NCI-H226 (cell line): ENCODE measurements at regions not wholly inside any gene's neighbourhood (a gene's known extent, or its start where the extent isn't known, plus 50 kb on each side); places are given as distances from the start of the nearest gene placed in this dataset.

Source experiments
- DNase-seq: peaks from one replicate; pipeline ENCODE4 v3.0.0-alpha.2; 2015

DNA sequence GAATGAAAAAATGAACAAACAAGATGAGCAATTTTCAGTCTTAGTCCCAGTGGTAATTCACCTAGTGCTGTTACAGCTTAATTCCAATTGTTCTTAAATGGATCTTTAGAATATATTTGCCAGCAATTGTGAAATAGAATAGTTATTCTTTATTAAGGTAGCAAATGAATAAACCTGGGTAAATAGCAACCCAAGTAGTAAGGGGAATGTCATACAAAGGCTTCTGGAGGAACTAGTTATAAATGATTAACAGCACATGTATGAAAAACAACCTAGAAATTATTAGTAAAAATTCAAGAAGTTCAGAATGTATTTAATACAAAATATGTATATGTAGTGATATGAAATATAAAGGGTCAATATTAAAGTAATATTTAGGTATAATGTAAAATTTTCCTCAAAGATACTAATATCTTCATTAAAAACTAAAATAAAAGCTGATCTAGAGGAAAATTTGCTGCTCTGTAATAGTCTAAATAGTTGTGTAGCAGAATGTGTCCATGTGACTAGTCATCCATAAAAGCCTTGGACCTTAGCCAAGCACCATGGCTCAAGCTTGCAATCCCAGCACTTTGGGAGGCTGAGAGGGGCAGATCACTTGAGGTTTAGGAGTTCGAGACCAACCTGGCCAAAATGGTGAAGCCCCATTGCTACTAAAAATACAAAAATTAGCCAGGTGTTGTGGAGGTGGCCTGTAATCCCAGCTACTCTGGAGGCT lies 535.9 kb upstream of the ATXN8OS start:
- DNase-seq, result no peak

DNA sequence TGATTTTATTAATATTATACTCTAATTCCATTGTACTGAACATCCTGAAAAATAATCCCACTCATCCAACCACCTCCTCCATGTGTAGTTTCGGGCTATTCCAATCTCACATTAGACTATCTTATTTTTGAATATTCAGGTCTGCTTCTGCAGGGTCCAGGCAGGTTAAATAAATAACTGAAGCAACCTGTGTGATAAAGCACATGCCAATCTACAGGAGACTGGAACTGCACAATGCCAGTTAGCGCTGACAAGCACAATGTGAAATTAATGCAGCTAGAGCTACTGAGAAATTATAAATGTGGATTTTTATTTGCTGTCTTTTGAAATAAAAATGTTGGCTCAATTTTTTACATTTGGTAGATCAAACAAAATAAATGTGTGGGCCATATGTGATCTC lies 540.1 kb upstream of the ATXN8OS start:
- DNase-seq, result no peak

DNA sequence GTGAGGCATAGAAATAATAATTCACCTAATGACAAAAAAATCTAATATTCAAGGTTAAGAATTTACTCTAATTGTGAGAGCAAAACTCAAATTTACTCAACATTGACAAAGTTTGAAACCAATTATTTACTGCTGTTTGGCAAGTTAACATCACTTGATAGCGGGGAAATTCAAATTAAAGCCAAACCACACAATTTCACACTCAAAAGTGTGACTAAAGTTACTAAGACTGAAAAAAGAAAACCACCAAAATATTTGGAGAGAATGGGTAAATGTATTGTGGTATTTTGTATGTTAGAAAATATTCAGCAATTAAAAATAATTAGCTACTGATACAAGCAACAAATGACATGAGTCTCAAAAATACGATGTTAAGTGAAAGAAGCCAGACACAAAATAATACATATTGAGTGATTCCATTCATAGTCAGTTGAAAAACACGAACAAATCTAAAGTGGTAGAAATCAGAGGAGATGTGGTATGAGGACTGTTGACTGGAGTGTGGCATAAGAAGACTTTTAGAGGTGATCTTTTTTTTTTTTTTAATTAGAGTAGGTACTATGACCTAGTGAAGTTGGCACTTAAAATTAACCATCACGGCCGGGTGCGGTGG lies 541.4 kb upstream of the ATXN8OS start:
- DNase-seq, result no peak

DNA sequence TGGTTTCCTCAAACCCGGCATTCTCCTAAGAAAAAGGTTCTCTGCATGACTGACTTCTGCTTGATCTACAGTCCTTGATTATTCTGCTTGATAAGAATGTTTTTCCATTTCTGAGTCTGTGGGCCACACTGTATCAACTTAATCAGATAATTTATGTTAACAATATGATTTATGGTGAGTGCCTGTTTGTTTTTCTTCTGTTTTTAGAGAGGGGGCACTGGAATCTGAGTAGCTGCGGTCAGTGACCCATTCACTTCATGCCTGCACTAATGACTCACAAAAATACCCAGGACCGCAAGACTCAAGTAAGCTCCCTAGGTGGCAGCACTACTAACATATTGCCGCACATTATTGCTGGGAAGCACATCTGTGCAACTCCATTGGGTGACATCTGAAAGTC lies 542.3 kb upstream of the ATXN8OS start:
- no peak for DNase-seq

DNA sequence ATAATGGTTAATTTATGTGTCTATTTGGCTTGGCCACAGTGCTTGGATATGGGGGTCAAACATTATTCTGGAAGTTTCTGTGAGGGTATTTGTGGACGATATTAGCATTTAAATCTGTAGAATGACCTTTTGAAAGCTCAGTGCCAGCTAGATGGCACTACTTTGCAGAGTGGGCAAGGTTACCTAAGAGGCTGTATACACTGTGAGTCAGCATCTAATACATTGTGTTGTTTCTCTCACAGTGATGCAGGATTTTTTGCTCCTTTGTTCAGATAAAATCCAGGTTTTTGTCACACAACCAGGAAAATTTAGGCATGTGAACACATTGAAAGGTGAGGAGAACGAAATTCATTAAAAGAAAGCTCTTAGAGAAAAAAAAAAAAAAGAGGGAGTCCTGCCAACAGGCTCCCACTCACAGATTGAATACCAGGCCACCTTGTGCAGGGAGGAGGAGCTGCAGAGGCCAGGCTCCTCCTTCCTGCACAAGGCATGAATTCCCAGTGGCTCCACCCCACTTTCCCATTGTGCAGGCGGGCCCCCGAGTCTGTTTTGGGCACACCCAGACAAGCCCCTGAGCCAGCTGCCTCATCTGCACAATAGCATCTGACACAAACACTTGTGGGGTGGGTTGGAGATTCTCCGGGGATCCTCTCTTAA lies 551.0 kb upstream of the ATXN8OS start:
- no peak for DNase-seq

DNA sequence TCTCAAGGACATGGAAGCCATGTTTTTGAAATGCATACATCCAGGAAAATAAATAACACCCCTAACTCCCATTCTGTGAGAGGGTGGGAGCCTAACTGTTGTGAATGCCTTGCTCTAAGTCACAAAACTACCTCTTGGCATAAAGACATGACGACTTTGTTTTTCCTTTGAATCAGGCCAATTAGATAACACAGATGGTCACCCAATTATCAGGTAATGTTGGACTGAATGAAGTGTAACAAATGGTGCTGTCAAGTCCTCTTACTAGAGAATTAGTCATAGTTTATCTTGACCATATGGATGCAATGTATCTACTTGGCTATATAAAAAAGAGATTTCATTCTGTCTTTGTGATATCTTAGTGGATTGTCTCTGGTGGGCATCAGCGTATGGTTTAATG lies 553.6 kb upstream of the ATXN8OS start:
- DNase-seq, result no peak

DNA sequence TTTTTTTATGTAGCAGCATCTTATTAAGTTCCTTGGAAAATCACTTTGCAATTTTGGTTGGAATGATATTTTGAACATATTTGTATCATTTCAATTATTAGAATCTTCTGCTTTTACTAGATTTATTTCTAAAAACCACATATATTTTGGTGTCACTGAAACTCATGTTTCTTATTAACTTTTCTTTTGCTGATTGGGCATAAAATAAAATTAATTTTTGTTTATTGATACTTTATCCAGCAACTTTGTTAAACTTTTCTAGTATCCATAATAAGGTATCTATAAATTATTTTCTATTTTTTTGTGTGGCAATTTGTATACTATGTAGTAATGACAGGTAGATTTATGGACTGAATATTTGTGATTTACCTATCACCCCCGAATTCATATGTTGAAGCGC lies 556.4 kb upstream of the ATXN8OS start:
- DNase-seq, result no peak

DNA sequence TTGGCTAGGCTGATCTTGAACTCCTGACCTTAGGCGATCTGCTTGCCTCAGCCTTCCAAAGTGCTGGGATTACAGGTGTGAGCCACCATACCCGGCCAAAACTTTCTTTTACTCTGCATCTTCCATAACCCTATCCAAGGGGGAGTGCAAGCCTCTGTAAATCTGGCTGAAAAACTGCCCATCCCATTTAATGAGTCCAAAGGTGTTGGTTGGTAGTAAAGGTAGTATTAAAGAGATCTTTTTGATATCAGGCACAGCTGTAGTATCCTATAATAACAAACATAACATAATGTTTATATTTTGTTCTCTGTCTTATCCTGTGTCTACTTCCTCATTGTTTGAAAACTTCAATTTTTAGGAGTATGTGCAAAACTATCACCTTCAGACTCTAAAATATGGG lies 559.8 kb upstream of the ATXN8OS start:
- no peak for DNase-seq

DNA sequence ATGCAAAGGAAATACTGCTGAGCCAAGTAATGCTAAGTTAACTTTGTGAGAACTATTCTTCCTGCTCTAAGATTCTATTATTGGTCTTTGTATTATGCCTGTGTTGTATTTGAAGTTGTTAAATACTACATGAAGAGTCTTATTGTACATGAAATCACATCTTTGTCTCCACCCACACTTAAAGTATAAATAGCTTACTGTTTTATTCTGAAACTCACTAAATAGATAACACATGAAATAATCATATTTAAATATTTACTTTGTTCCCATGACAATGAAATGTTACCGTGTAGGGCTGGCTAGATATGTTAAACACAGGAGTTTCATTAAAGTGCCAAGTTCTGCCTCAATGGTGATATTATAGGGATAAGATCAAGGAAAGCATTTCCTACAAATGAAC lies 562.1 kb upstream of the ATXN8OS start:
- no peak for DNase-seq

DNA sequence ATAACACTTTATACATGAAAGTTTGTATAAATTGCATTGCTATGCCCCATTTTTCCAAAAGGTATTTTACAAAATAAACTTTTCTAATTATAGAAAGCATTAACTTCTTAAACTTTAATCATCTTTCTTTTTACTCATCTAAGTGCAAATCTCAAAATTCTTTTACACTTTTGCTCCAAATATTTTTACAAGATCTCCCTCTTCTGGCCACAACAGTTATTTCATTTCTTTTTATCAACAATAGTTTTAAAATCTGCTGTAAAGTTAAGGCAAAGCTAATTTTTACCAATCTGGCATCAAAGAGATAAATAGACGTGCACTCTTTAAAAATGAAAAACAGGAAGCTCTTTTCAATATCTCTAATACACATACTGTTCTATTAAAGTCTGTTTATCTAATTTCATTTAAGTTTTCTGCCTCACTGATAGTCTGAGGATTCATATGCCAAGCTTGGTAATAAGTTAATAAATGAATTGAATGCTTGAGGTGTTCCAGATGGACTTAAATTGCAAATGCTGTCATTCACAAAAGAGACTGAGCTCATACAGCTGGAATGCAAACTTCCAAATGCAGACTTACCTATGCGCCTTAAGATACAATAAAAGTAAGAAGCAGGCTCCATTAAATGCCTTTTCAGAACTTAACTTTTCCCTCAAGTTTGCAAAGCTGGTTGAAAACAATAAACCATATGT lies 583.0 kb upstream of the ATXN8OS start:
- no peak for DNase-seq

DNA sequence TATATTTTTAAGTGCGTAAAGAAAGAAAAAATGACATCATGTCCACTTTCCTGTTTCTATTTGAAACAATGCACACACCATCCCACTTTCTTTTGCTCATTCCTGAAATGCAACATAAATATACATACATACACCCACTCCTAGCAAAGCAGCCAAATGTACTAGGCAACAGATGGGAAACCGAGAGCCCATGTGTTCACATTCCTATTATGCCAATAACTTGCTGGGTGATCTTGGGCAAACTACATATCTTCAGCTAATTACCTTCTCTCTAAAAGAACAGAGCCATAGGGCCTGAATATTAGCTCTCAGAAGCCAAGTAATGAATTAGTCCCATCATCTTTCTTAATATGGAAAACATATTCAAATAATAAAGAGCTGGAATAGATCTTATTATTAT lies 610.6 kb upstream of the ATXN8OS start:
- no peak for DNase-seq

DNA sequence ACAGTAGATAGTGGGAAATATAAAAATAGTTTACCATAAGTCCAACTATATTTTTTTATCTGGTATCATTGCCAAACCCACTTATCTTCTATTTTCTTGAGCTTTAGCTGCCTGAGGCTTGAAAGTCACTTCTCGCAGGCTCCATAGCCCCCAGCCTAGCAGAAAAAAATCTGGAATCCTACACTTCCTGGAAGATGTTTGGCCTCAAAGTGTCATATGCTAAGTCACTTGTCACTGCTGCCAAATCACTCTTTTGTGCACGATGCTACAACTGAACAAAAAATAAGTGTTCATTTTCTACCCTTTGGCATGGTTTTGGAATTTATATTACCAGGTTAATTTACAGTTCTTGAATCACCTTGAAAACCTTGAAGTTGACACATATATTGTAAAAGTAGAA lies 612.5 kb upstream of the ATXN8OS start:
- DNase-seq, result no peak

DNA sequence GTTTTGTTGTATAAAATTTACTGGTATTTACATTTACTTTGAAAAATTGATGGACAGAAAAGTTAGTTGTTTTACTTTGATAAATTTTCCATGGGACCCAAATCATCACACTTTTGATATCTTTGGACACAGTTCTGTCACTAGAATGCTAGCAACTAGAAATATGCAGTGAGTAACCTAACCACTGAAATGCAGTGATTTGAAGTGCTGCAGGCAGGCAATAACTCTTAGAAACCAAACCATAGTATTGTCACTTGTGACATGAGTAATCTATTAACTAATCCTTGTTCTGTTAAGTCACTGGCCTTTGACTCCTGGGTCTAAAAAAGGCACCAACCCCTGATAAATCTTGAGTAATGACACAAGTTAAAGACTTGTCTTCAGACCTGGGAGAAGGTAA lies 620.0 kb upstream of the ATXN8OS start:
- no peak for DNase-seq

DNA sequence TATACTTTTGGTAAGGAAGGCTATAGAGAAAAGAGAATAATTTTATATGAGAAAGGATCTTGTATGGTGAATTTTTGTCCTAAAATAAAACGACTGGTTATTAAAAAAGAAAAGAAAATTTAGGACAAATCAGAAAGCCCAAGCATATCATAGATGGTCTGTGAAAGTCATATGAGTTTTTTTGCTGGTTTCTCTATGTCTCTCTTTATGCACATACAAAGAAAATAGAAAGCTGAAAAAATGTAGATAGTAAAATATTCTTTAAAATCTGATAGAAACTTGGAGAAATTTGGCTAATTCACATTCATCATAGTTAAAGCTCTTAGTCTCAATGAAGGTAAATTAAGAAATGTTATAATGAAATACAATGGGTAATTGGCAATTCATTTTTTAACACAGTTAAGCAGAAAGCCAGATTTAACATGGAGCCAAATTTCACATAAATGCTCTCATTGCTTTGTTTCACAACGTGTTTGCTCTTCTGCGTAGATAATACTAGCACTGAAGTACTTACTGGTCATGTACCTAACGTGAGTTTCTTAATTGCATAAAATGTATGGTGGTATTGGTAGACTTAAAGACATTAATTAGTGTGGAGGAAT lies 621.5 kb upstream of the ATXN8OS start:
- no peak for DNase-seq

DNA sequence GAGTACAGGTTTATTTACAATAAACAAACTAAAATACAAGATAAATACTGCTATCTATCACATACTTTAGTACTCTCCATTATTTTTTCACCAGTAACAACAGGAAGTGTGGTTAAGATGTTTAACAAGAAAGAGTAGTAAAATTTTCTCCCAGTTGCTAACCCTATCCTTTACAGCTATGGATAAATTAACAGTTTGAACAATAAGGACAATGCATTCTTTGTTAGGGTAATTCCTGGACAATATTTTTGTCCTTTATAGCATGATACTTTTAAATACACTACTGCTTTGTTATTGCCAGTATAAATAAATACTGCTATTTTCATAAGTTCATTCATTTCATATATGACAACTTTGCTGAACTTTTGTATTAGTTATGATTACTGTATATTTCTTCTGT lies 630.2 kb upstream of the ATXN8OS start:
- DNase-seq, result no peak

DNA sequence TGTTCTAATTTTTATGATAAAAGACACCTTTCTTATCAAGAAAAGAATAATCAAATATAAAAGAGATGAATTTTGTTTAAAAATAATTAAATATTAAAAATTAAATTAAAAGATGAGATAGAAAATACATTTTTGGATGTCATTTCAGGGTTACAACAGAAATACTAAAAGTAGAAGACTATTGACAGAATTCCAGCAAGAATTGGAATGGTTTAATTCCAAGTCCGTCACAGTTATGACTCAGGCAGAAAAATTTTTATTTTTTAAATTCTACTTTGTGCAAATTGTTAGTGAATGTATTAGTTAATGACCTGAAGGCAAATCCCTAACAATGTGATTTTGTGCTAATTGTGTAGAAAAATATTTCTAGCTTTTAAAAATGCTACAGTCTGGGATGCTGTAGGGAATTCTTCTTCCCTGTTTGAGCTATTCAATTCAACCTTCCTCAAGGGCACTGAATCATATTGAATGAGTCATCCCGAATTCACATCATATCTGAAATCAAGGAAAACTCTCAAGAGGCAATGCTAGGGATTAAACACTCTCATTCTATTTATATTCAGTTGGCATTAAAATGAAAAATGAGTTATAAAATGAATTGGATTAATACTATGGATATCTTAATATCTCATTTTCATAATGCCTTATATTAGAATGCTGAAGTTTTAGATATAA lies 633.5 kb upstream of the ATXN8OS start:
- DNase-seq, result no peak

DNA sequence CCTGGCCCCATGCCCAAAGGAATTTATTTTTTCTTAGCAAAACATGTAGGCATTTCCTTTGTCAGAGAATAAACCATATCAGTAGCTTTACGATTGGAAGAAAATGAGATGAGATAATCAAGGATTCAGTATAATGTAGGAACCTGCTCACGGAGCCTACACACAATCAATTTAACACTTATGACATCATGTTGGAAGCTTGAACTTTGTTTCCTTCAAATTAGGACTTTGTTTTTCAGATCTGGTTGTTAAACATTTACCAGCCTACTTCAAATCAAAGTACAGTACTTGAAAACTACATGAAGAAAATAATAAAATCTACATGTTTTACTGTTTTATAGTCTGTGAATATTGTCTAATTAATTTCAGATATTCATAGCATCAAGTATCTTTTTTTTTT lies 639.0 kb upstream of the ATXN8OS start:
- DNase-seq, result no peak

DNA sequence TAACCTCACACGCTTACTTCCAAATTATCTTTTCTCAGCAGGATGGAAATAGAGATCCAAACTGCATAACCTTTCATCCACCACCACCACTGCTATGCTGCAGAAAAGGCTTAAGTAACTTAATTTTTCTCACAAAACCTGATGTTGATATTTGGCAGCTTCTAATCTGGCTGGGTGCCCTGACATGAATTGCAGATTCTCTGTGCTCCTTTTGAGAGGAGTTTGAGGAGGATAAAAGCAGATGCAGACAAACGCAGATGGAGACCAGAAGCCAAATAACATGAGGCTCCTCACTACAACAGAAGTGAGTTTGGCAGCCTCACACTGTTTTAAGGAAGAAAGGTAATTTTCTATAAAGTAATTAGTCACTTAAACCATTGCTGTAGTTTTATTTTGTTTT lies 646.2 kb upstream of the ATXN8OS start:
- no peak for DNase-seq

DNA sequence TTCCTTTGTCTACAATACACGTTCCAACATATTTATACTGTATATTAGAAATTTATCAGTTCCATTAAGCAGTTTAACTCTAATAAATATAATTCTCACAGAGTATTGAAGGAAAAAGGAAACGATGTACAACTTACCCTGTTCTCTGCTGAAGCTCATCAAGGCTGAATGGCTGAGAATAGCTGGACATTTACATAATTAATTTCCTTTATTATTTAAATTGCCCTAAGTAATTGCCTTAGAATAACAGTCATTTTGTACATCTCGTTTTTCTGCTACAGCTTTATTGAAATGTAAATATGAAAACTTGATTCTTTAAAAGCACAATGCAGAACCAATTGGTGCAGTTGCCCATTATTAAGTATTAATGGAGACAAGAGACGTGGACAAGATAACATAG lies 648.3 kb upstream of the ATXN8OS start:
- DNase-seq, result no peak

DNA sequence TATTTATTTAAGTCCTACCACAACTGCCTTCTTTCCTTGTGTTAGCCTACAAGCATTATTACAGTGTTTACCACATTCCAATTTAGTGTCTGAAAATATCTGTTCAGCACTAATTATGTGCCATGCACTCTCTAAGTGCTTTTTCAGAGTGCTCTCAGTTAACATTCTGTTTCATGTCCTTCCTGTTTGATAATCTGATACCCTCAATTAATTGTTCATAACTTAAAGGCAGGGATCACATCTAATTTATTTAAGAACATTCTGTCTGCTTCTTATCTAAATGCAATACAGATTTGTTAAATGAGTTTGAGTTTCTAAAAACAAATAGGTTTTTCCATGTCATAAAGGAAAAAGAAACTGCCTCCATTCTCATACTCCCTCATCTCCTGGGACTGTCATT lies 649.6 kb upstream of the ATXN8OS start:
- DNase-seq, result no peak

DNA sequence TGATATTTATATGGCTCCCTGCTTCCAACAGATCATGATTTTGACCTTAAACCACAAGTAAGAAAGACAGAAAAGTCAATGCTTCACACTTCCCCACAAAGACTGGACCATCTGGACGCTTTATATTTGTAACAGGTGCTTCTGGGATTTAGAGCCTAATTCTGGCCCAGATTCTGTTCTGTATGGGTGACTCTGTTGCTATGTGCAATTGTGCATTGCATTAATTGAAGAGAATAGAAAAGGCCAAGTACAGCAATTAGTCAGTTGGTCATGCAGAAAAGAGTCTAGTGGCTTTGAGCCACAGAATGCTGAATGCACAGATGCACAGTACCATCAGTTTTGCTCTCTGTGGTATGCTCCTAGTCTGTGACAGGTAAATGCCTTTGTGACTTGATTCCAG lies 657.4 kb upstream of the ATXN8OS start:
- no peak for DNase-seq

DNA sequence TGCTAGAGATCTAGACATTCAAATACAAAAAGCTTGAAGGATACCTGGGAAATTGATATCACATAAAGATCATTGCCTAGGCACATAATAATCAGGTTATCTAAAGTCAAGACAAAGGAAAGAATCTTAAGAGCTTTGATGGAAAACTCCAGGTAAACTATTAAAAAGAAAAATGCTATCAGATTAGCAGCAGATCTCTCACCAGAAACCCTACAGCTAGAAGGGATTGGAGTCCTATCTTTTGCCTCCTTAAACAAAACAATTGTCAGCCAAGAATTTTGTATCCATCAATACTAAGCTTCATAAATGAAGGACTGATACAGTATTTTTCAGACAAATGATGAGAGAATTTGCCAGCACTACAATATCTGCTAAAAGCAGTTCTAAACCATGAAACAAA lies 682.4 kb upstream of the ATXN8OS start:
- DNase-seq, result no peak

DNA sequence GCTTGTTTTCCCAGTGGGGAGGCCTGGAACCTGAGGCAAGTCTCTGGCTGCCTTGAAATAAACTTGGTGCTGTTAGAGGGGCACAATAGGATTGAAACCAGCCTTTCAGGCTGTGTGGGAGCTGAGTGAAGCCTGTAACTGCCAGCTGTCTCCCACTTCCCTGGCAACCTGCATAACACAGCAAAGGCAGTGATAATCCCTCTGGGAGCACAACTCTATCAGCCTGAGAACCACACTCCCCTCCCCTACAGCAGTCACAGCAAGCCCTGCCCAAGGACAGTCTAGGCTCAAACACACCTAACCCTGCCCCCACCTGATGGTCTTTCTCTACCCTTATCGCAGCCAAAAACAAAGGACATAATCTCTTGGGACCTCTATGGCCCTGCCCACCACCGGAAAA lies 683.8 kb upstream of the ATXN8OS start:
- DNase-seq, result no peak
